ENCODE measurements at regions not wholly inside any gene's neighbourhood (a gene's known extent, or its start where the extent isn't known, plus 50 kb on each side); places are given as distances from the start of the nearest gene placed in this dataset.

DNA sequence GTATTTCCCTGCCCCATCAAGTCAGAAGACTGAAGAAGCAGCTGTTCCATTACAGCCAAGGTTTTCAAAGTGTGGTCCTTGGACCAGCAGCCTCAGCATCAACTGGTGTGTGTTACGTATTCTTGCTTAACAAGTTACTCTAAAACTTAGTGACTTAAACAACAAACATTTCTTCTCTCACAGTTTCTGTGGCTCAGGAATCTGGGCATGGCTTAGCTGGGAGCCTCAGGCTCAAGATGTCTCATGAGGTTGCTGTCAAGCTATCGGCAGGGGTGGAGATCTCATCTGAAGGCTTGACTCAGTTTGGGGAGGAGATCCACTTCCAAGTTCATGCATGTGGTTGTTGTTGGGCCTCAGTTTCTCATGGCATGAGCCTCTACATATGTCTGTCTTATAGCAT, 174.5 kb downstream of the KTN1 start:
- Histone ChIP-seq H3K27me3 (no peaks in the 10 kb centered on the region), H3K4me1 (replicated peaks in 1 of 2) (no peaks in the 10 kb centered on the region), H3K36me3 (replicated peaks in 1 of 2) (no peaks in the 10 kb centered on the region), H3K4me3 (no peak overlapping the region), H3K27ac (no peak overlapping the region), H3K9me3 (replicated peaks in 1 of 3) (no peaks in the 10 kb centered on the region)
- intact Hi-C loops (cut with DNase I) = no loop called here
- DNase-seq = no peak
- no peak for TF ChIP-seq POLR2A (IDR thresholded peaks at IDR 0.05)
- TF ChIP-seq, protein P1, sequence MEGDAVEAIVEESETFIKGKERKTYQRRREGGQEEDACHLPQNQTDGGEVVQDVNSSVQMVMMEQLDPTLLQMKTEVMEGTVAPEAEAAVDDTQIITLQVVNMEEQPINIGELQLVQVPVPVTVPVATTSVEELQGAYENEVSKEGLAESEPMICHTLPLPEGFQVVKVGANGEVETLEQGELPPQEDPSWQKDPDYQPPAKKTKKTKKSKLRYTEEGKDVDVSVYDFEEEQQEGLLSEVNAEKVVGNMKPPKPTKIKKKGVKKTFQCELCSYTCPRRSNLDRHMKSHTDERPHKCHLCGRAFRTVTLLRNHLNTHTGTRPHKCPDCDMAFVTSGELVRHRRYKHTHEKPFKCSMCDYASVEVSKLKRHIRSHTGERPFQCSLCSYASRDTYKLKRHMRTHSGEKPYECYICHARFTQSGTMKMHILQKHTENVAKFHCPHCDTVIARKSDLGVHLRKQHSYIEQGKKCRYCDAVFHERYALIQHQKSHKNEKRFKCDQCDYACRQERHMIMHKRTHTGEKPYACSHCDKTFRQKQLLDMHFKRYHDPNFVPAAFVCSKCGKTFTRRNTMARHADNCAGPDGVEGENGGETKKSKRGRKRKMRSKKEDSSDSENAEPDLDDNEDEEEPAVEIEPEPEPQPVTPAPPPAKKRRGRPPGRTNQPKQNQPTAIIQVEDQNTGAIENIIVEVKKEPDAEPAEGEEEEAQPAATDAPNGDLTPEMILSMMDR (IDR thresholded peaks at IDR 0.05) = no peak
- WGBS, 4 donors = 83 to 100% (median 96%) methylated on average over 2 of the region's 2 CpGs

DNA sequence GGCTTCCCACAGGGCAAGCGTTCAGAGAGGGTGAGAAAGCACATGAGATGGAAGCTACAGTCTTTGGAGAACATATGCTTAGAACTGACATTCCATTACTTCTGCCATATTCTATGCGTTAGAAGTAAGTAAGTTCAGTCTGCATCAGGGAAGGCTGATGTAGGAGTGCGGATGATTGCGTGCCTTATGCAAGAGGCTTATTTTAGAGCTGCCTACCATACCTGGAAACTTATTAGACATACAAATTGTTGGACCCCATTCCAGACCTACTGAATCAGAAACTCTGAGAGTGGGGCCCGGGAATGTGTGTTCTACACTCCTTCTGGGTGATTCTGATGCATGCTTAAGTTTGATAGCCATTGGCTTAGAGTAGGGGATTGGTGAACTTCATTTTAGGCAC, 174.9 kb downstream of the KTN1 start:
- Histone ChIP-seq H3K9me3 (replicated peaks in 1 of 3) (no peaks in the 10 kb centered on the region), H3K36me3 (replicated peaks in 1 of 2) (no peaks in the 10 kb centered on the region), H3K4me3 (no peak overlapping the region), H3K27me3 (no peaks in the 10 kb centered on the region), H3K4me1 (replicated peaks in 1 of 2) (no peaks in the 10 kb centered on the region), H3K27ac (no peak overlapping the region)
- intact Hi-C loops (cut with DNase I) = no loop called here
- DNase-seq = no peak
- WGBS, 4 donors = 93 to 97% (median 94%) methylated on average over 5 of the region's 5 CpGs
- TF ChIP-seq, protein P1 (IDR thresholded peaks at IDR 0.05) = no peak
- TF ChIP-seq POLR2A (IDR thresholded peaks at IDR 0.05) = no peak

DNA sequence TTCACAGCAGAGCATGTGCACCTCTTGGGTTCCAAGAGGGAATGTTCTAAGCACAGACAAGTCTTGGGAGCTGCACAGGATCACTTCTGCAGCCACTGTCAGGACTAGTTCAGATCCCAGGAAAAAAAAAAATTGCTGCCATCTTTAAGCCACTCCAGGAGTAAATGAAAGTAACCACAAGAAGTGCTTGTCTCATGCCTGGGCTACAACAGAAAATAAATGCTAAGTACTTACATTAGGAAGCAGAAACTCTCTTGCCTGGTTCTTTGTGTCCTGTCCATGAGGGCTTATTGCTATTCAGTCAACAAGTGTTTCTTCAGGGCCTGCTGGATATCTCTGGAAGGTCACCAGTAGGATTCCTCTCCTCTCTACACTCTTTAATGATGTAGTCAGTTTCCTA, 176.1 kb downstream of the KTN1 start:
- DNase-seq = no peak
- H3K27me3 ChIP-seq = no peaks in the 10 kb centered on the region
- H3K27ac ChIP-seq = no peak overlapping the region
- no peak for TF ChIP-seq POLR2A (IDR thresholded peaks at IDR 0.05)
- TF ChIP-seq, protein P1 (IDR thresholded peaks at IDR 0.05) = no peak
- H3K4me1 ChIP-seq (replicated peaks in 1 of 2) = no peaks in the 10 kb centered on the region
- H3K36me3 ChIP-seq (replicated peaks in 1 of 2) = no peaks in the 10 kb centered on the region
- no peak overlapping the region for H3K4me3 ChIP-seq
- H3K9me3 ChIP-seq (replicated peaks in 1 of 3) = no peaks in the 10 kb centered on the region
- intact Hi-C loops (cut with DNase I) = no loop called here

DNA sequence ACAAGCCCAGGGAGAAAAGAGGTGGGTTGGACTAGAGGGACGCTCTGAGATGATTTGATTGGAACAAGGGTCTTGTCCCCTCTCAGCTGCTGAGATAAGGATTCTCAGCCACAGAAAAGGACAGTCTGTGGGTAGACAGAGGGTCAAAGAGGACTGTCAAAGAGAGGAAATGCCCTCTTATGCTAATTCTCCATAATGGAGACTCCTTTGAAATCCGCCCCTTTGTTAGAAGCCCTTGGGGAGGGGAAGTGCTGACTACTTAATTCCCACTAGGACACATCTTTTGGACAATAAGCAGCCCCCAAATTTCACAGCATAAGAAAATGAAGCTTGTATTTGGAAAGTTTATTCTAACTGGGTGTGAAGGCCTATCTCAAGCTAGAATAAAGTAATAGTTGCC, 176.6 kb downstream of the KTN1 start:
- H3K4me1 ChIP-seq (replicated peaks in 1 of 2) = no peaks in the 10 kb centered on the region
- H3K27me3 ChIP-seq = no peaks in the 10 kb centered on the region
- intact Hi-C loops (cut with DNase I) = no loop called here
- no peaks in the 10 kb centered on the region for H3K36me3 ChIP-seq (replicated peaks in 1 of 2)
- no peak overlapping the region for H3K4me3 ChIP-seq
- H3K9me3 ChIP-seq (replicated peaks in 1 of 3) = no peaks in the 10 kb centered on the region
- no peak overlapping the region for H3K27ac ChIP-seq
- no peak for DNase-seq
- WGBS, 4 donors = 88 to 100% (median 93%) methylated on average over 2 of the region's 2 CpGs
- no peak for TF ChIP-seq POLR2A (IDR thresholded peaks at IDR 0.05)
- TF ChIP-seq, protein P1 (IDR thresholded peaks at IDR 0.05) = no peak

All from adrenal gland (tissue), 9 donors.